Small intestine (tissue), 7 donors: ENCODE measurements at regions not wholly inside any gene's neighbourhood (a gene's known extent, or its start where the extent isn't known, plus 50 kb on each side); places are given as distances from the start of the nearest gene placed in this dataset.

Experiments
- DNase-seq, 2 donors: peaks; one replicate each; pipeline versions ENCODE4 v3.0.0 to v3.0.0-alpha.2; 2013
- FAIRE-seq: peaks from 2 replicates; lab custom pipeline; 2012; peaks lifted over from hg19 to GRCh38; lab: Jason Lieb, UNC
- H3K27ac ChIP-seq, 3 donors: one replicate each; pipeline ENCODE4 v1.5.1; 2013; ENCODE audit warnings: low read length in 2 of 3, mild to moderate bottlenecking in 2 of 3, control low read depth in 1 of 3, inconsistent platforms in 1 of 3, low read depth in 1 of 3, moderate library complexity in 1 of 3
- H3K27me3 ChIP-seq, 3 donors: one replicate each; pipeline ENCODE4 v1.6.1; 2013; ENCODE audit warnings: low read length in 3 of 3, inconsistent platforms in 1 of 3; ENCODE audit not compliant: control insufficient read depth in 3 of 3, insufficient read depth in 3 of 3
- H3K36me3 ChIP-seq, 3 donors: one replicate each; pipeline ENCODE4 v1.6.1; 2013; ENCODE audit warnings: low read length in 3 of 3, inconsistent platforms in 1 of 3, low read depth in 1 of 3, mild to moderate bottlenecking in 1 of 3, moderate library complexity in 1 of 3; ENCODE audit not compliant: control insufficient read depth in 3 of 3, insufficient read depth in 2 of 3
- H3K4me1 ChIP-seq, 3 donors: one replicate each; pipeline ENCODE4 v1.6.1; 2013; ENCODE audit warnings: low read length in 2 of 3, inconsistent platforms in 1 of 3, low read depth in 1 of 3, mild to moderate bottlenecking in 1 of 3, moderate library complexity in 1 of 3; ENCODE audit not compliant: control insufficient read depth in 3 of 3, insufficient read depth in 2 of 3
- H3K4me3 ChIP-seq, 3 donors: one replicate each; pipeline ENCODE4 v1.5.1; 2013; ENCODE audit warnings: low read length in 3 of 3, control low read depth in 1 of 3, inconsistent platforms in 1 of 3, low read depth in 1 of 3, mild to moderate bottlenecking in 1 of 3, moderate library complexity in 1 of 3
- H3K9me3 ChIP-seq, 2 donors: one replicate each; pipeline ENCODE4 v1.6.1; 2013; ENCODE audit warnings: low read depth in 1 of 2, low read length in 1 of 2; ENCODE audit not compliant: control insufficient read depth in 2 of 2, insufficient read depth in 1 of 2
- WGBS, 3 donors: extraction: QIAGEN DNeasy Blood & Tissue Kit; methylation state at CpG; one replicate each; pipeline ENCODE4 v1.1.7; 2013; 5-methylcytosine and 5-hydroxymethylcytosine counted together
- donor health status: healthy with polysubstance abuse.
- donor health status: control.
- donor health status: control.
- donor health status: Bipolar disorder and iron deficiency.
- donor health status: healthy.

DNA sequence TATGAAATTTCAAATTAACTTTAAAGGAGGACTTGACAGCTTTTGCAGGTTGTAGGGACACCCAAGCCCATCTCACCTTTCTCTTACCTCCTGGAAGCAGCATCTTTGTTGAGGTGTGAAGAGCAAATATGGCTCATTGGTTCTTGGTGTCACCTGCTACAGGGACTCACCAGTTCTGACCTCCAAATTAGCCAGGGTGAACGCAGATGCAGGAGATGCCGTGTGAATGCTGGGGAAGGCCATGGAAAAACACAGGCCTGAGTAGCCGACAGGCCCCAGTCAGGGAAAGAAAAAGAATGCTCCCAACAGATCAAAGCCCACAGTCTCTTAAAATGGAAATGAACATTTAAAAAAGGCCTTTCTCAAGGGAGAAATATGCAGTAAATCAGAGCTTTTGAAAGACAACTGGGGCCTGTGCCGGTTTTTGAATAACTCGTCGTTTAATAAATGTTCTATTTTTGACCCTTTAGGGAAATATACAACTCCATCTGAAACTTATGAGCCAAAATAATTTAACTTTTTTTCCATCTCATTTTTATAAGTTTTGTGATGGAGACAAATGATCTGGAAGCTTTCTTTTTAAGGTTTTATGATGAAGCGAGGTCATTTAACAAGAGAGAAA lies 167.5 kb downstream of the CD83 start:
- peaks cover 0 to 10% of the 10 kb centered on the region in 2 donors for H3K9me3 ChIP-seq
- H3K36me3 ChIP-seq: no peaks in the 10 kb centered on the region
- no peak overlapping the region for H3K27ac ChIP-seq
- no peaks in the 10 kb centered on the region for H3K27me3 ChIP-seq
- H3K4me3 ChIP-seq: no peak overlapping the region
- FAIRE-seq (no peak), DNase-seq (no peak)
- 89 to 99% (median 95%) methylated on average over 7 of the region's 7 CpGs for WGBS, 3 donors
- peaks cover 0 to 7% (median 2%) of the 10 kb centered on the region in 3 donors for H3K4me1 ChIP-seq

- H3K9me3 ChIP-seq: no peaks in the 10 kb centered on the region
- FAIRE-seq: no peak
- WGBS, 3 donors: 71 to 86% (median 78%) methylated on average over 5 of the region's 5 CpGs
- no peaks in the 10 kb centered on the region for H3K36me3 ChIP-seq
- no peak overlapping the region for H3K4me3 ChIP-seq
- no peak overlapping the region for H3K27ac ChIP-seq
- DNase-seq: no peak
- no peaks in the 10 kb centered on the region for H3K27me3 ChIP-seq
- H3K4me1 ChIP-seq: peaks cover 0 to 7% (median 2%) of the 10 kb centered on the region in 3 donors
These were observed 168.6 kb downstream of the CD83 start for GRCh38 chr6:14286144-14286543.

- FAIRE-seq (peak; percentile 36), DNase-seq (no peak)
- no peaks in the 10 kb centered on the region for H3K27me3 ChIP-seq
- no peak overlapping the region for H3K4me3 ChIP-seq
- no peak overlapping the region for H3K27ac ChIP-seq
- H3K36me3 ChIP-seq: no peaks in the 10 kb centered on the region
- 79 to 93% (median 89%) methylated on average over 1 of the region's 1 CpG for WGBS, 3 donors
- peaks cover 0 to 7% (median 2%) of the 10 kb centered on the region in 3 donors for H3K4me1 ChIP-seq
- no peaks in the 10 kb centered on the region for H3K9me3 ChIP-seq
These were observed 169.3 kb downstream of the CD83 start for GRCh38 chr6:14286634-14287428.

DNA sequence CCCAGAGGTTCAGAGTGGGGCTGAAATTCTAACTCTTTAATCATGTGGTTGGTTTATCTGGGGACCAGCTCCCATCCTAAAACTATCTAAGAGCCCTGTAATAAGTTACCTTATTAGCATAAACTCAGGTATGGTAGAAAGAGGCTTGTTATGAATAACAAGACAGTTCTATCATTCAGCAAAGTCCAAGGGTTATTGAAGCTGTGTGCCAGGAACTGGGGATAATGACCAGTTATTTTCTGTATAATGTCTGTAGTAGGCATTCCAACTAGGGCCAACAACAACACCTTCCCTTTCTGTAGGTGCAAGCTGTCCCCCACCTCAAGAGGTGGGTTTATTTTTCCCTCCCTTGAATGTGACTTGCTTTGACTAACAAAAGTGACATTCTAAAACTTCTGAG lies 170.1 kb downstream of the CD83 start:
- Histone ChIP-seq H3K27me3 (no peaks in the 10 kb centered on the region), H3K9me3 (no peaks in the 10 kb centered on the region), H3K4me3 (no peak overlapping the region), H3K27ac (peak overlapping the region in 1 of 3 donors; percentile 32), H3K4me1 (peaks cover 0 to 7% (median 2%) of the 10 kb centered on the region in 3 donors), H3K36me3 (no peaks in the 10 kb centered on the region)
- no peak for FAIRE-seq
- peak; percentile 36 to 51 for DNase-seq

- H3K4me1 ChIP-seq: peaks cover 0 to 7% (median 0%) of the 10 kb centered on the region in 3 donors
- no peaks in the 10 kb centered on the region for H3K27me3 ChIP-seq
- 82 to 90% (median 89%) methylated on average over 3 of the region's 3 CpGs for WGBS, 3 donors
- H3K9me3 ChIP-seq: no peaks in the 10 kb centered on the region
- FAIRE-seq (no peak), DNase-seq (no peak)
- no peaks in the 10 kb centered on the region for H3K36me3 ChIP-seq
- H3K27ac ChIP-seq: no peak overlapping the region
- H3K4me3 ChIP-seq: no peak overlapping the region
These were observed 171.3 kb downstream of the CD83 start for GRCh38 chr6:14288910-14289309.

DNA sequence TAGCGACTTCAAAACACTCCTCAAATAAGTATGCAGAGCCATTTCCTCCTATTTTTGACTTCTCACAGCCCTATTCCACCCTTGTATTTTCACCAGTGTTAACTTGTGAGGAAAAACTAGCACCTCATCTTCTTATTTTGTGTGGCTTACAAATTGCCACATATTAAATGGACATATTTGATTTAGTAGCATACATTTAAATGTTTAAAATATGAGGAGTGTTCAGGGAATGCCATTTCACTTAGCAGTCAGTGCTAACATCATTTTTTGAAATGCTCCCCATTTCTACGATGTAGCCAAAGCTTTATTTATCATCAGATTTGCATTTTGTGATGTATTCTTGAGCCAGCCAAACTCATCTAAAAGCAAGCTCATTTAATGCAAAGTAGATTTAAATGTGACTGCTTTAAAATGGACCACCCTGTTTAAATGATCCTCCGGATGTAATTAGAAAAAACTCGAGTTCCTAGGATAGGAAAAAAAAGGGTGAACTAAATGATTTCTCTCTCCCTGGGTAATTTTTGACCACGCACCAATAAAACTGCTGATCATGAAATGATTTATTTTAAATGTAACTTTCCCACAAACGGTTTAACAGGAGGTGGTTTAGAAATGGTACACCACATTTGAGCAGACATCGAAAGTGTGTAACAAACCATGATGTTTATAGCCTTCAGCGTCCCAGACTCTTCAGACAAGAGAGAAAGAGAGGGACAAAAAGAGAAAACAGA lies 172.6 kb downstream of the CD83 start:
- Histone ChIP-seq H3K27ac (no peak overlapping the region), H3K27me3 (no peaks in the 10 kb centered on the region), H3K4me3 (no peak overlapping the region), H3K4me1 (peaks cover 0 to 7% (median 5%) of the 10 kb centered on the region in 3 donors), H3K36me3 (no peaks in the 10 kb centered on the region), H3K9me3 (no peaks in the 10 kb centered on the region)
- no peak for FAIRE-seq
- no peak for DNase-seq
- 60 to 77% (median 62%) methylated on average over 8 of the region's 8 CpGs for WGBS, 3 donors

- H3K27me3 ChIP-seq: no peaks in the 10 kb centered on the region
- 87 to 94% (median 90%) methylated on average over 5 of the region's 5 CpGs for WGBS, 3 donors
- no peaks in the 10 kb centered on the region for H3K36me3 ChIP-seq
- H3K9me3 ChIP-seq: no peaks in the 10 kb centered on the region
- no peak for FAIRE-seq
- DNase-seq: no peak
- H3K27ac ChIP-seq: no peak overlapping the region
- no peak overlapping the region for H3K4me3 ChIP-seq
- peaks cover 0 to 7% (median 5%) of the 10 kb centered on the region in 3 donors for H3K4me1 ChIP-seq
These were observed 173.3 kb downstream of the CD83 start for GRCh38 chr6:14290772-14291330.

DNA sequence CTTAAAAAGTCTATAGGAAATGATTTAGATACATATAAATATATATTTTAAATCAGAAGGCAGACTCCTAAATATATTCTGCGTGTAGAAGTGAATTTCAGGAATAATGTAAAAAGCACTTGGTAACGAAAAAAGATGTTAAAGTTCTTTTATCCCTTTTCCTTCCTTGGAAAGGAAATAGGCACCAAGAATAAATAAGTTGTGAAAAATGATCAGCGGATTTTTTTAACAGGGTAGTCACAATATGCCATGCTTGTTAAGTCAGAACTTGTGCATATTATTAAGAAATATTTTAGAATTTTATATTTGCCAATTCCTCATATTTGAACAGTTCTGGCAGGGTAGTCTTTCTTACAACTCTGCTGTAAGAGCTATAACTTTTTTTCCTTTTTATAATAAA lies 173.8 kb downstream of the CD83 start:
- Histone ChIP-seq H3K4me1 (peaks cover 0 to 7% (median 5%) of the 10 kb centered on the region in 3 donors), H3K27me3 (no peaks in the 10 kb centered on the region), H3K36me3 (no peaks in the 10 kb centered on the region), H3K27ac (no peak overlapping the region), H3K4me3 (no peak overlapping the region), H3K9me3 (no peaks in the 10 kb centered on the region)
- no peak for FAIRE-seq
- 90 to 97% (median 94%) methylated on average over 3 of the region's 3 CpGs for WGBS, 3 donors
- no peak for DNase-seq
